ENCODE measurements at regions not wholly inside any gene's neighbourhood (a gene's known extent, or its start where the extent isn't known, plus 50 kb on each side); places are given as distances from the start of the nearest gene placed in this dataset.

GRCh38 chrX:45872480-45872879 lies 671.8 kb upstream of the DIPK2B start:
- no peak for DNase-seq (ENCODE audit: low read depth)

GRCh38 chrX:45868425-45868824 lies 667.7 kb upstream of the DIPK2B start:
- no peak for DNase-seq (ENCODE audit: low read depth)

GRCh38 chrX:45862801-45863200 lies 662.1 kb upstream of the DIPK2B start:
- no peak for DNase-seq (ENCODE audit: low read depth)

GRCh38 chrX:45860450-45860849 lies 659.8 kb upstream of the DIPK2B start:
- no peak for DNase-seq (ENCODE audit: low read depth)

GRCh38 chrX:45859407-45859806 lies 658.7 kb upstream of the DIPK2B start:
- no peak for DNase-seq (ENCODE audit: low read depth)

- DNase-seq (ENCODE audit: low read depth), result no peak
These were observed 652.2 kb upstream of the DIPK2B start for GRCh38 chrX:45852884-45853283.

- DNase-seq (ENCODE audit: low read depth), result peak; percentile 53
These were observed 650.8 kb upstream of the DIPK2B start for GRCh38 chrX:45851434-45851991.

GRCh38 chrX:45850775-45851433 lies 650.2 kb upstream of the DIPK2B start:
- DNase-seq (ENCODE audit: low read depth), result peak; percentile 14

GRCh38 chrX:45850197-45850774 lies 649.6 kb upstream of the DIPK2B start:
- no peak for DNase-seq (ENCODE audit: low read depth)

GRCh38 chrX:45849261-45849862 lies 648.7 kb upstream of the DIPK2B start:
- DNase-seq (ENCODE audit: low read depth), result no peak

GRCh38 chrX:45847961-45848360 lies 647.3 kb upstream of the DIPK2B start:
- no peak for DNase-seq (ENCODE audit: low read depth)

GRCh38 chrX:45846328-45846727 lies 645.7 kb upstream of the DIPK2B start:
- no peak for DNase-seq (ENCODE audit: low read depth)

GRCh38 chrX:45845142-45845541 lies 644.5 kb upstream of the DIPK2B start:
- no peak for DNase-seq (ENCODE audit: low read depth)

GRCh38 chrX:45843518-45843917 lies 642.8 kb upstream of the DIPK2B start:
- no peak for DNase-seq (ENCODE audit: low read depth)

GRCh38 chrX:45842926-45843315 lies 642.2 kb upstream of the DIPK2B start:
- no peak for DNase-seq (ENCODE audit: low read depth)

- DNase-seq (ENCODE audit: low read depth), result no peak
These were observed 641.7 kb upstream of the DIPK2B start for GRCh38 chrX:45842207-45842925.

GRCh38 chrX:45840411-45840950 lies 639.8 kb upstream of the DIPK2B start:
- no peak for DNase-seq (ENCODE audit: low read depth)

GRCh38 chrX:45830343-45830742 lies 629.7 kb upstream of the DIPK2B start:
- no peak for DNase-seq (ENCODE audit: low read depth)

- DNase-seq (ENCODE audit: low read depth), result peak; percentile 38
These were observed 623.8 kb upstream of the DIPK2B start for GRCh38 chrX:45824471-45824870.

GRCh38 chrX:45823536-45823935 lies 622.9 kb upstream of the DIPK2B start:
- DNase-seq (ENCODE audit: low read depth), result no peak

- DNase-seq (ENCODE audit: low read depth), result no peak
These were observed 621.4 kb upstream of the DIPK2B start for GRCh38 chrX:45822124-45822523.

GRCh38 chrX:45818913-45819312 lies 618.2 kb upstream of the DIPK2B start:
- DNase-seq (ENCODE audit: low read depth), result no peak
